ENCODE measurements at regions not wholly inside any gene's neighbourhood (a gene's known extent, or its start where the extent isn't known, plus 50 kb on each side); places are given as distances from the start of the nearest gene placed in this dataset.

GRCh38 chr4:171049380-171049779 lies 763.8 kb upstream of the GALNTL6 start:
- no peaks in the 10 kb centered on the region for H3K27me3 ChIP-seq

GRCh38 chr4:171042989-171043524 lies 770.1 kb upstream of the GALNTL6 start:
- DNase-seq (no peak), ATAC-seq (peak in 2 of 8 donors; percentile 17 to 26)
- Histone ChIP-seq H3K9me3 (peaks cover 0 to 35% (median 0%) of the 10 kb centered on the region in 11 donors), H3K4me1 (no peaks in the 10 kb centered on the region), H3K36me3 (no peaks in the 10 kb centered on the region), H3K27ac (no peak overlapping the region), H3K4me3 (no peak overlapping the region), H3K27me3 (no peaks in the 10 kb centered on the region)
- intact Hi-C loops (cut with DNase I), result no loop called here
- no peak for TF ChIP-seq CTCF (IDR thresholded peaks at IDR 0.05)
- WGBS, 2 donors, result 91 to 94% methylated on average over 46 of the region's 46 CpGs

More at GRCh38 chr4:171049380-171049779, 763.8 kb upstream of the GALNTL6 start:
- no peaks in the 10 kb centered on the region for H3K4me1 ChIP-seq
- no peak overlapping the region for H3K27ac ChIP-seq
- 78% methylated on average over 1 of the region's 1 CpG for WGBS, 2 donors
- H3K9me3 ChIP-seq, result peaks cover 0 to 24% (median 0%) of the 10 kb centered on the region in 11 donors
- intact Hi-C loops (cut with DNase I), result no loop called here
- no peaks in the 10 kb centered on the region for H3K36me3 ChIP-seq
- DNase-seq (no peak), ATAC-seq (no peak)
- H3K4me3 ChIP-seq, result no peak overlapping the region
- no peak for TF ChIP-seq CTCF (IDR thresholded peaks at IDR 0.05)

- Histone ChIP-seq H3K27me3 (no peaks in the 10 kb centered on the region), H3K36me3 (no peaks in the 10 kb centered on the region), H3K9me3 (no peaks in the 10 kb centered on the region), H3K27ac (no peak overlapping the region), H3K4me3 (no peak overlapping the region), H3K4me1 (no peaks in the 10 kb centered on the region)
- ATAC-seq (no peak), DNase-seq (no peak)
- 85 to 87% methylated on average over 3 of the region's 3 CpGs for WGBS, 2 donors
- TF ChIP-seq CTCF (IDR thresholded peaks at IDR 0.05), result no peak
- intact Hi-C loops (cut with DNase I), result no loop called here
Observed at GRCh38 chr4:171035909-171036308, 777.3 kb upstream of the GALNTL6 start.

DNA sequence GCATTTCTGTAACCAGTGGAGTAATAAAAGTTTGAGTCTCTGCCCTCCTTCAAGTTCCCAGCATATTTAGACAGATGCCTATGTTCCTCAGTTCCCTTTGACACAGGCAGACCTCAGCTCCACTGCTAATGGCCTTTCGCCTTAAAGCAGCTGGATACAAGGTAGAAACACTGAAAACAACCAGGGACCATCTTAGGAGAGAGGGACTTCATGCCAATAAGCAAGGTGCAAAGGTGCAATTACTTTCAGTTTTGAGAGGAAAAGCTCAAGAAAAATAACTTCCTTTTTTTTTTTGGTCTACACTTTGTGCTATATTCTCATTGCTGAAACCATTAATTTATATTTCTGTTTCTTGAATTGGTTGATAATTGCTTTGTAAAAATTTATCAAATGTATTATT lies 781.9 kb upstream of the GALNTL6 start:
- no peaks in the 10 kb centered on the region for H3K4me1 ChIP-seq
- intact Hi-C loops (cut with DNase I), result no loop called here
- ATAC-seq, result no peak
- H3K27ac ChIP-seq, result no peak overlapping the region
- no peaks in the 10 kb centered on the region for H3K36me3 ChIP-seq
- no peak for TF ChIP-seq CTCF (IDR thresholded peaks at IDR 0.05)
- 68 to 78% methylated on average over 1 of the region's 1 CpG for WGBS, 2 donors
- no peak overlapping the region for H3K4me3 ChIP-seq
- H3K27me3 ChIP-seq, result no peaks in the 10 kb centered on the region
- DNase-seq, result no peak
- H3K9me3 ChIP-seq, result peaks cover 0 to 18% (median 0%) of the 10 kb centered on the region in 11 donors

All from heart right ventricle (tissue), 16 donors.